Loucy (cell line): ENCODE measurements at regions not wholly inside any gene's neighbourhood (a gene's known extent, or its start where the extent isn't known, plus 50 kb on each side); places are given as distances from the start of the nearest gene placed in this dataset.
A peak's percentile ranks its signal among the peaks of the same experiment; 100 is the strongest.

Experiments used
- H2AFZ ChIP-seq: fragments of 200-600 bp; sonication (generic); 2 replicates; pipeline ENCODE4 v1.6.0; 2016; ENCODE audit warnings: antibody characterized with exemption, mild to moderate bottlenecking, low read length, moderate library complexity
- H3F3A ChIP-seq: fragments of 200-600 bp; 2 replicates; pipeline ENCODE4 v1.6.0; 2016; ENCODE audit warnings: antibody characterized with exemption, low read depth, mild to moderate bottlenecking
- H3K27me3 ChIP-seq: fragments of 200-600 bp; sonication (generic); 2 replicates; pipeline ENCODE4 v1.6.1; 2014; ENCODE audit warnings: low read length, mild to moderate bottlenecking; ENCODE audit not compliant: insufficient read depth, poor library complexity, severe bottlenecking
- H3K36me3 ChIP-seq: fragments of 200-600 bp; sonication (generic); 2 replicates; pipeline ENCODE4 v1.6.1; 2016; ENCODE audit warnings: low read length; ENCODE audit not compliant: insufficient read depth
- H3K4me1 ChIP-seq: fragments of 200-600 bp; sonication (generic); 2 replicates; pipeline ENCODE4 v1.5.1; 2014; ENCODE audit warnings: low read length, mild to moderate bottlenecking; ENCODE audit not compliant: insufficient read depth, poor library complexity, severe bottlenecking
- H3K4me2 ChIP-seq: fragments of 200-600 bp; sonication (generic); 2 replicates; pipeline ENCODE4 v1.6.0; 2014; ENCODE audit warnings: antibody characterized with exemption, low read length, low read depth, mild to moderate bottlenecking; ENCODE audit not compliant: poor library complexity, severe bottlenecking
- H3K4me3 ChIP-seq: fragments of 200-600 bp; sonication (generic); 2 replicates; pipeline ENCODE4 v1.5.1; 2014; ENCODE audit warnings: low read length, mild to moderate bottlenecking, mixed read lengths; ENCODE audit not compliant: poor library complexity, severe bottlenecking
- H3K79me2 ChIP-seq: fragments of 200-600 bp; sonication (generic); 2 replicates; pipeline ENCODE4 v1.6.1; 2014; ENCODE audit warnings: low read length; ENCODE audit not compliant: insufficient read depth
- H3K9ac ChIP-seq: fragments of 200-600 bp; sonication (generic); 2 replicates; pipeline ENCODE4 v1.6.0; 2014; ENCODE audit warnings: mild to moderate bottlenecking, low read depth, low read length, moderate library complexity; ENCODE audit not compliant: poor library complexity, severe bottlenecking
- H3K9me2 ChIP-seq: fragments of 200-600 bp; sonication (generic); replicated peaks from 2 replicates; pipeline ENCODE4 v1.6.1; 2016; ENCODE audit warnings: low read depth, low read length, mixed read lengths
- H3K9me3 ChIP-seq: fragments of 200-600 bp; sonication (generic); 2 replicates; pipeline ENCODE4 v1.6.1; 2014; ENCODE audit warnings: mild to moderate bottlenecking, antibody characterized with exemption, low read length, low read depth; ENCODE audit not compliant: insufficient read depth
- H4K20me1 ChIP-seq: fragments of 200-600 bp; sonication (generic); 2 replicates; pipeline ENCODE4 v1.6.0; 2014; ENCODE audit warnings: antibody characterized with exemption, low read length, mild to moderate bottlenecking; ENCODE audit not compliant: insufficient read depth, poor library complexity, severe bottlenecking
- EZH2phosphoT487 ChIP-seq: fragments of 200-600 bp; IDR thresholded peaks from 2 replicates; pipeline ENCODE4 v1.6.1; 2018; ENCODE audit warnings: antibody characterized with exemption, mild to moderate bottlenecking, moderate library complexity, borderline replicate concordance
- TF ChIP-seq, protein P1 (sequence below): fragments of 200-600 bp; sonication (generic); conservative IDR thresholded peaks from 2 replicates; pipeline ENCODE4 v1.5.1; 2014; ENCODE audit warnings: mild to moderate bottlenecking, antibody characterized with exemption, low read length

DNA sequence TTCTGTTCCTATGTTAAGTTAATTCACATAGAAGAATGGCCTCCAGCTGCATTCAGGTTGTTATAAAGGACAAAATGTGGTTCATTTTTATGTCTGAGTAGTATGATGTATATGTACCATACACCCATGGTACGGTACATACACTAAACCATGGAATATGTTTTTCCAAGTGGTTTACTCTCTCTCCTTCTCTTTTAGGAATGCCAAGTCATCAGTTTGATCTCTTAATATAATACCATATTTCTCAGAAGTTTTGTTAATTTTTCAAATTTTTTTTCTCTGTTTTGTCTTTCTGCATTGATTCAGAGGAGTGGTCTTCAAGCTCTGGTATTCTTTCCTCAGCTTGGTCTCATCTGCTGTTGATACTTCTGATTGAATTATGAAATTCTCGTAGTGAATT is 230.9 kb downstream of the DSEL start:
- no peaks in the 10 kb centered on the region for H3K36me3 ChIP-seq
- no peaks in the 10 kb centered on the region for H3K79me2 ChIP-seq
- H3K4me3 ChIP-seq = no peak overlapping the region
- H4K20me1 ChIP-seq = no peaks in the 10 kb centered on the region
- H3K9ac ChIP-seq = no peak overlapping the region
- H3K4me2 ChIP-seq = no peak overlapping the region
- H2AFZ ChIP-seq = no peak overlapping the region
- no peaks in the 10 kb centered on the region for H3F3A ChIP-seq
- no peaks in the 10 kb centered on the region for H3K9me3 ChIP-seq
- H3K27me3 ChIP-seq = no peaks in the 10 kb centered on the region
- H3K4me1 ChIP-seq = no peaks in the 10 kb centered on the region
- no peaks in the 10 kb centered on the region for H3K9me2 ChIP-seq
- no peak for TF ChIP-seq EZH2phosphoT487
- TF ChIP-seq, protein P1, sequence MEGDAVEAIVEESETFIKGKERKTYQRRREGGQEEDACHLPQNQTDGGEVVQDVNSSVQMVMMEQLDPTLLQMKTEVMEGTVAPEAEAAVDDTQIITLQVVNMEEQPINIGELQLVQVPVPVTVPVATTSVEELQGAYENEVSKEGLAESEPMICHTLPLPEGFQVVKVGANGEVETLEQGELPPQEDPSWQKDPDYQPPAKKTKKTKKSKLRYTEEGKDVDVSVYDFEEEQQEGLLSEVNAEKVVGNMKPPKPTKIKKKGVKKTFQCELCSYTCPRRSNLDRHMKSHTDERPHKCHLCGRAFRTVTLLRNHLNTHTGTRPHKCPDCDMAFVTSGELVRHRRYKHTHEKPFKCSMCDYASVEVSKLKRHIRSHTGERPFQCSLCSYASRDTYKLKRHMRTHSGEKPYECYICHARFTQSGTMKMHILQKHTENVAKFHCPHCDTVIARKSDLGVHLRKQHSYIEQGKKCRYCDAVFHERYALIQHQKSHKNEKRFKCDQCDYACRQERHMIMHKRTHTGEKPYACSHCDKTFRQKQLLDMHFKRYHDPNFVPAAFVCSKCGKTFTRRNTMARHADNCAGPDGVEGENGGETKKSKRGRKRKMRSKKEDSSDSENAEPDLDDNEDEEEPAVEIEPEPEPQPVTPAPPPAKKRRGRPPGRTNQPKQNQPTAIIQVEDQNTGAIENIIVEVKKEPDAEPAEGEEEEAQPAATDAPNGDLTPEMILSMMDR = no peak

DNA sequence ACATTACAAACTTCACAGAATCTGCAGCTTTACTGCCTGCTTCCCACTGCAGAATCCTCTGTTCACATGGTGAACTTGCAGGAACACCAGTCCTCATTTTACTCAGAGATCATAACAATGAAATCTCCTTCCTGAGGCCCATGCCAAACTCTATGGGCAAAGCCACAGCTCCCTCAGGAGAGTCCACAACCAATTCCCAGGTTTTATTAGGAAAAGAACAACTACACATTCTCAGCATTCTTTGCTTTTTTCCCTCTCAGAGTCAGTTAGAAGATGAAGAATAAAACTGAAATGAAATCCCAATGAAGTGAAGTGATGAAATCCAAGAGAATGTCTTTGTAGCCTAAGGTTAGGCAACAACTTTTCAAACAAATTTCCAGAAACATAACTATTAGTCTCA is 233.7 kb downstream of the DSEL start:
- H3K27me3 ChIP-seq = no peaks in the 10 kb centered on the region
- no peak overlapping the region for H3K4me3 ChIP-seq
- H3F3A ChIP-seq = no peaks in the 10 kb centered on the region
- H3K9me3 ChIP-seq = no peaks in the 10 kb centered on the region
- H3K9me2 ChIP-seq = no peaks in the 10 kb centered on the region
- H3K79me2 ChIP-seq = no peaks in the 10 kb centered on the region
- no peak overlapping the region for H2AFZ ChIP-seq
- no peaks in the 10 kb centered on the region for H3K4me1 ChIP-seq
- no peak overlapping the region for H3K9ac ChIP-seq
- no peak overlapping the region for H3K4me2 ChIP-seq
- H3K36me3 ChIP-seq = no peaks in the 10 kb centered on the region
- H4K20me1 ChIP-seq = no peaks in the 10 kb centered on the region
- TF ChIP-seq EZH2phosphoT487 = no peak
- TF ChIP-seq, protein P1 = no peak

DNA sequence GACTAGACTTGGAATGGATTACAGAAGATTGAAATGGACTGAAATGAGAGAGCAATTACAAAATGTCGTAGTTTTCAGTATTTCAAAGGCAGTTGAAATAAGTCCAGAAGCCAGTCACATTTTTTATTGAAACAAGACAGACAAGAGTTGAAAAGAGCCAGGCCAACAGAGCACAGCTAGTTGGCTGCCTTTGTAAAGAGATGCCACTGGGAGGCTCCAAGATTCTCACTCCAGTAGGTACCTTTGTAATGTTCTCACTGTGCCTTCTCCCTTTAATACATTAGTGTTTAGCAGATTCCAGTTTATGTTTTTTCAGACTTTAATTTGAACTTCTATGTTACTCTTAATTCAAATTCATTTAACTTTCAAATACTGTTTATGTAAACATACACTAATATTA is 234.8 kb downstream of the DSEL start:
- no peak overlapping the region for H3K4me2 ChIP-seq
- H3K4me3 ChIP-seq = no peak overlapping the region
- no peaks in the 10 kb centered on the region for H4K20me1 ChIP-seq
- H3F3A ChIP-seq = no peaks in the 10 kb centered on the region
- no peaks in the 10 kb centered on the region for H3K27me3 ChIP-seq
- TF ChIP-seq, protein P1 = 0 out of 2 replicates have a peak, but pooled peaks have one; percentile 20
- no peak for TF ChIP-seq EZH2phosphoT487
- no peaks in the 10 kb centered on the region for H3K4me1 ChIP-seq
- H3K9me3 ChIP-seq = no peaks in the 10 kb centered on the region
- no peak overlapping the region for H3K9ac ChIP-seq
- no peaks in the 10 kb centered on the region for H3K9me2 ChIP-seq
- no peak overlapping the region for H2AFZ ChIP-seq
- H3K79me2 ChIP-seq = no peaks in the 10 kb centered on the region
- H3K36me3 ChIP-seq = no peaks in the 10 kb centered on the region
